Spleen (tissue), 7 donors: ENCODE measurements at regions not wholly inside any gene's neighbourhood (a gene's known extent, or its start where the extent isn't known, plus 50 kb on each side); places are given as distances from the start of the nearest gene placed in this dataset.

ENCODE experiments used
- CTCF ChIP-seq, 11 experiments: fragments of 200-600 bp in 7 of 11; fragments of 450-650 bp in 4 of 11; sonication (generic) in 4 of 11; IDR thresholded peaks in 8 of 11; conservative IDR thresholded peaks in 3 of 11; 1 replicate in 7 of 11; 2 replicates in 4 of 11; pipeline versions ENCODE4 v1.4.0 to v1.8.0; 2016 to 2021; ENCODE audit warnings: antibody characterized with exemption in 11 of 11, inconsistent platforms in 4 of 11, mild to moderate bottlenecking in 1 of 11
- POLR2A ChIP-seq, 3 donors: fragments of 450-650 bp; IDR thresholded peaks; one replicate each; pipeline ENCODE4 v1.5.1; 2017; ENCODE audit warnings: antibody characterized with exemption in 3 of 3, mild to moderate bottlenecking in 1 of 3
- POLR2AphosphoS5 ChIP-seq, 3 donors: sonication (generic); formaldehyde crosslinking; IDR thresholded peaks; one replicate each; pipeline ENCODE4 v1.5.1; 2017; ENCODE audit warnings: antibody characterized with exemption in 3 of 3
- donor health status: DM: no; HTN: no; CAD: no; lungs with moderate emphysema.
- donor health status: DM: no; HTN: no; CAD: no.
- donor health status: DM: no; HTN: no; CAD: no.

GRCh38 chr3:168469436-168469835 is 373.7 kb upstream of the GOLIM4 start:
- TF ChIP-seq CTCF (IDR thresholded peaks at IDR 0.05 in 8 of 11, conservative IDR thresholded peaks at IDR 0.05 in 3 of 11) (no peak), POLR2A (IDR thresholded peaks at IDR 0.05) (no peak), POLR2AphosphoS5 (IDR thresholded peaks at IDR 0.05) (no peak)
